Adrenal gland (tissue), 9 donors: ENCODE measurements at regions not wholly inside any gene's neighbourhood (a gene's known extent, or its start where the extent isn't known, plus 50 kb on each side); places are given as distances from the start of the nearest gene placed in this dataset.
A peak's percentile ranks its signal among the peaks of the same experiment; 100 is the strongest.

Source experiments
- DNase-seq, 7 donors: peaks; one replicate each; pipeline ENCODE4 v3.0.0-alpha.2; 2019 to 2020
- H3K27ac ChIP-seq, 5 donors: fragments of 200-600 bp; sonication (generic) in 4 of 5; 1 replicate in 3 of 5; 2 replicates in 2 of 5; pipeline versions ENCODE4 v1.5.1 to v1.8.0; 2016 to 2020; ENCODE audit warnings: mild to moderate bottlenecking in 1 of 5
- H3K27me3 ChIP-seq: fragments of 200-600 bp; 2 replicates; pipeline ENCODE4 v1.8.0; 2021
- H3K36me3 ChIP-seq, 2 donors: fragments of 200-600 bp; replicated peaks in 1 of 2; 1 replicate in 1 of 2; 2 replicates in 1 of 2; pipeline versions ENCODE4 v1.5.1 to v1.8.0; 2018 to 2022
- H3K4me1 ChIP-seq, 2 donors: fragments of 200-600 bp; replicated peaks in 1 of 2; 1 replicate in 1 of 2; 2 replicates in 1 of 2; pipeline versions ENCODE4 v1.5.1 to v1.8.0; 2018 to 2021
- H3K4me3 ChIP-seq, 4 donors: fragments of 200-600 bp; sonication (generic) in 3 of 4; one replicate each; pipeline ENCODE4 v1.5.1; 2016 to 2018
- H3K9me3 ChIP-seq, 3 donors: fragments of 200-600 bp; sonication (generic) in 1 of 3; replicated peaks in 1 of 3; 1 replicate in 2 of 3; 2 replicates in 1 of 3; pipeline versions ENCODE4 v1.5.1 to v1.8.0; 2016 to 2021
- CTCF ChIP-seq, 6 experiments: fragments of 450-650 bp in 4 of 6; fragments of 200-600 bp in 2 of 6; sonication (generic) in 1 of 6; IDR thresholded peaks; 1 replicate in 5 of 6; 2 replicates in 1 of 6; pipeline versions ENCODE4 v1.5.1 to v1.8.0; 2016 to 2021; ENCODE audit warnings: antibody characterized with exemption in 6 of 6, mild to moderate bottlenecking in 2 of 6, moderate library complexity in 1 of 6
- POLR2A ChIP-seq, 2 donors: fragments of 450-650 bp; IDR thresholded peaks; one replicate each; pipeline ENCODE4 v1.6.1; 2017; ENCODE audit warnings: antibody characterized with exemption in 2 of 2, mild to moderate bottlenecking in 2 of 2, moderate library complexity in 1 of 2
- WGBS, 4 donors: extraction: QIAGEN DNeasy Blood & Tissue Kit in 2 of 4; methylation state at CpG; one replicate each; pipeline versions ENCODE4 v1.1.5 to v1.1.7; 2013 to 2017; 5-methylcytosine and 5-hydroxymethylcytosine counted together
- intact Hi-C, 2 donors: fragments of 100-400 bp; cut with DNase I; formaldehyde crosslinking; loops; one replicate each; pipeline versions ENCODE4 v1.14.1 to v1.15.0; 2022 to 2023
- donor health status: healthy with polysubstance abuse.
- donor health status: Bipolar disorder and iron deficiency.
- donor health status: DM: yes; HTN: yes; CAD: no.
- donor health status: DM: no; HTN: no; CAD: no.
- donor health status: DM: no; HTN: no; CAD: no.

GRCh38 chr21:16169102-16169511 is 439.3 kb downstream of the USP25 start:
- 53 to 57% (median 56%) methylated on average over 4 of the region's 4 CpGs for WGBS, 4 donors
- Histone ChIP-seq H3K27me3 (no peaks in the 10 kb centered on the region), H3K4me3 (peak overlapping the region in 1 of 4 donors; percentile 3), H3K4me1 (peaks cover 0 to 18% of the 10 kb centered on the region in 2 donors), H3K27ac (peak overlapping the region in 2 of 5 donors; percentile 26 to 42), H3K36me3 (no peaks in the 10 kb centered on the region), H3K9me3 (peaks cover 0 to 8% (median 0%) of the 10 kb centered on the region in 3 donors)
- DNase-seq, result peak in 1 of 7 donors; percentile 17
- TF ChIP-seq CTCF (IDR thresholded peaks at IDR 0.05) (no peak), POLR2A (IDR thresholded peaks at IDR 0.05) (no peak)
- intact Hi-C loops, result no loop called here

DNA sequence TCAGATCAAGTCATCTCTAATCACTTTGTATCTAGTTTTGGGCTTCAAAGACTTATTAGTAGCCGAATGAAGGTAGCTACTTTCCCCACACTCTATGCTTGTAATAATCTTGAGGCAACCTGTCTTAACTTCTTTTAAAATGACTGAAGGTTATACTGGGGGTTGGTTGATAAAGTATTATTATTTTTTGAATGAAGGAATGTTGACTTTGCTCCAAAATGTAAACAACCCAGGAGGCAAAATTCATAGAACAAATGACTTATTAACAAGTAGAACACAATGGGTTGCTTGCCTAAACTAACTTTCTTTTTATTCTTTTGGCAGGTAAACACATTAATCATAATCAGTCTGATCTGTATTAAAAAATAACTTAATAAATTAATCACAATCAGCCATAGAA is 440.0 kb downstream of the USP25 start:
- H3K36me3 ChIP-seq, result no peaks in the 10 kb centered on the region
- H3K9me3 ChIP-seq, result peaks cover 0 to 8% (median 0%) of the 10 kb centered on the region in 3 donors
- TF ChIP-seq POLR2A (IDR thresholded peaks at IDR 0.05), result no peak
- no peak for TF ChIP-seq CTCF (IDR thresholded peaks at IDR 0.05)
- peaks cover 0 to 18% of the 10 kb centered on the region in 2 donors for H3K4me1 ChIP-seq
- H3K27ac ChIP-seq, result peak overlapping the region in 2 of 5 donors; percentile 26 to 42
- H3K27me3 ChIP-seq, result no peaks in the 10 kb centered on the region
- H3K4me3 ChIP-seq, result peak overlapping the region in 1 of 4 donors; percentile 3
- intact Hi-C loops, result no loop called here
- DNase-seq, result no peak
- WGBS, 4 donors, result 88 to 97% (median 91%) methylated on average over 1 of the region's 1 CpG

- Histone ChIP-seq H3K36me3 (no peaks in the 10 kb centered on the region), H3K27ac (no peak overlapping the region), H3K9me3 (no peaks in the 10 kb centered on the region), H3K27me3 (no peaks in the 10 kb centered on the region), H3K4me3 (no peak overlapping the region), H3K4me1 (peaks cover 0 to 16% of the 10 kb centered on the region in 2 donors)
- TF ChIP-seq POLR2A (IDR thresholded peaks at IDR 0.05) (no peak), CTCF (IDR thresholded peaks at IDR 0.05) (no peak)
- DNase-seq, result no peak
- intact Hi-C loops, result no loop called here
These were observed 446.8 kb downstream of the USP25 start for GRCh38 chr21:16176570-16176969.

GRCh38 chr21:16177532-16177931 is 447.8 kb downstream of the USP25 start:
- Histone ChIP-seq H3K27ac (no peak overlapping the region), H3K27me3 (no peaks in the 10 kb centered on the region), H3K36me3 (no peaks in the 10 kb centered on the region), H3K4me3 (no peak overlapping the region), H3K9me3 (no peaks in the 10 kb centered on the region), H3K4me1 (peaks cover 0 to 16% of the 10 kb centered on the region in 2 donors)
- 92 to 96% (median 95%) methylated on average over 3 of the region's 3 CpGs for WGBS, 4 donors
- intact Hi-C loops, result no loop called here
- no peak for DNase-seq
- TF ChIP-seq POLR2A (IDR thresholded peaks at IDR 0.05), result no peak
- no peak for TF ChIP-seq CTCF (IDR thresholded peaks at IDR 0.05)
